Sigmoid colon (tissue), 4 donors: ENCODE measurements at regions not wholly inside any gene's neighbourhood (a gene's known extent, or its start where the extent isn't known, plus 50 kb on each side); places are given as distances from the start of the nearest gene placed in this dataset.

Experiments
- POLR2AphosphoS5 ChIP-seq, 4 donors: sonication (generic); formaldehyde crosslinking; IDR thresholded peaks; one replicate each; pipeline ENCODE4 v1.6.1; 2017; ENCODE audit warnings: antibody characterized with exemption in 4 of 4
- TF ChIP-seq, protein P1 (sequence below), 4 experiments: fragments of 450-650 bp in 3 of 4; fragments of 200-600 bp in 1 of 4; IDR thresholded peaks; one replicate each; pipeline ENCODE4 v1.5.1; 2016 to 2019; ENCODE audit warnings: antibody characterized with exemption in 4 of 4, mild to moderate bottlenecking in 3 of 4, moderate library complexity in 2 of 4

DNA sequence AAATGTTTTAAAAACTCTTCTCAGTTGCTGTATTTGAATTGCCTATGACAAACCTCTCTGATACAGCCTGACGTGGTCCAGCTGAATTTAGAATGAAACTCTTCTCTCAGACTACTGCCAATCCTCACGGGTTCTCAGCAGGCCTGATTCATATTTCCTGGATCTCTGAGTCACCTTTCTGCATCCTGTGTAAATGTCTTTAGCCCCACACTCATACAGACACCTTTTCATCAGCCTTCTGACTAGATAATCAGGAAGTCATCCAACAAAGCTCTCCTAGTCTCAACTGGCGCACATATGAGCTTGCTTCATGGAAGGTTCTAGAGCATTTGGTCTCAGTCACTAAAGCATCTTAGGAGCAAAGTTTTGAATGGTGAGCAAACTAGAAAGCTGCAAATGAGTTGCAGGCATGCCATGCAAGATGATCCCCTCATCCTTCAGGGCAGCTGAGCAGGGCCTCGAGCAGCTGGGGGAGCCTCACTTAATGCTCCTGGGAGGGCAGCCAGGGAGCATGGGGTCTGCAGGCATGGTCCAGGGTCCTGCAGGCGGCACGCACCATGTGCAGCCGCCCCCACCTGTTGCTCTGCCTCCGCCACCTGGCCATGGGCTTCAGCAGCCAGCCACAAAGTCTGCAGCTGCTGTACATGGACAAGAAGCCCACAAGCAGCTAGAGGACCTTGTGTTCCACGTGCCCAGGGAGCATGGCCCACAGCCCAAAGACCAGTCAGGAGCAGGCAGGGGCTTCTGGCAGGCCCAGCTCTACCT, 182.8 kb downstream of the ARHGAP12 start:
- peak in 1 of 4 donors; percentile 34 for TF ChIP-seq POLR2AphosphoS5 (IDR thresholded peaks at IDR 0.05)
- TF ChIP-seq, protein P1, sequence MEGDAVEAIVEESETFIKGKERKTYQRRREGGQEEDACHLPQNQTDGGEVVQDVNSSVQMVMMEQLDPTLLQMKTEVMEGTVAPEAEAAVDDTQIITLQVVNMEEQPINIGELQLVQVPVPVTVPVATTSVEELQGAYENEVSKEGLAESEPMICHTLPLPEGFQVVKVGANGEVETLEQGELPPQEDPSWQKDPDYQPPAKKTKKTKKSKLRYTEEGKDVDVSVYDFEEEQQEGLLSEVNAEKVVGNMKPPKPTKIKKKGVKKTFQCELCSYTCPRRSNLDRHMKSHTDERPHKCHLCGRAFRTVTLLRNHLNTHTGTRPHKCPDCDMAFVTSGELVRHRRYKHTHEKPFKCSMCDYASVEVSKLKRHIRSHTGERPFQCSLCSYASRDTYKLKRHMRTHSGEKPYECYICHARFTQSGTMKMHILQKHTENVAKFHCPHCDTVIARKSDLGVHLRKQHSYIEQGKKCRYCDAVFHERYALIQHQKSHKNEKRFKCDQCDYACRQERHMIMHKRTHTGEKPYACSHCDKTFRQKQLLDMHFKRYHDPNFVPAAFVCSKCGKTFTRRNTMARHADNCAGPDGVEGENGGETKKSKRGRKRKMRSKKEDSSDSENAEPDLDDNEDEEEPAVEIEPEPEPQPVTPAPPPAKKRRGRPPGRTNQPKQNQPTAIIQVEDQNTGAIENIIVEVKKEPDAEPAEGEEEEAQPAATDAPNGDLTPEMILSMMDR (IDR thresholded peaks at IDR 0.05) = no peak
